ENCODE measurements at regions not wholly inside any gene's neighbourhood (a gene's known extent, or its start where the extent isn't known, plus 50 kb on each side); places are given as distances from the start of the nearest gene placed in this dataset.

GRCh38 chr17:31702041-31702440, 157.0 kb downstream of the COPRS start:
- no peak for FAIRE-seq

GRCh38 chr17:31700973-31701372, 158.1 kb downstream of the COPRS start:
- FAIRE-seq = no peak

GRCh38 chr17:31699886-31700285, 159.2 kb downstream of the COPRS start:
- no peak for FAIRE-seq

GRCh38 chr17:31699281-31699680, 159.8 kb downstream of the COPRS start:
- no peak for FAIRE-seq

GRCh38 chr17:31698751-31699150, 160.3 kb downstream of the COPRS start:
- no peak for FAIRE-seq

GRCh38 chr17:31697838-31698237, 161.2 kb downstream of the COPRS start:
- FAIRE-seq = no peak

- no peak for FAIRE-seq
These were observed 162.2 kb downstream of the COPRS start for GRCh38 chr17:31696703-31697325.

GRCh38 chr17:31696184-31696602, 162.9 kb downstream of the COPRS start:
- FAIRE-seq = no peak

- no peak for FAIRE-seq
These were observed 163.5 kb downstream of the COPRS start for GRCh38 chr17:31695456-31696090.

GRCh38 chr17:31693433-31694220, 165.4 kb downstream of the COPRS start:
- no peak for FAIRE-seq

GRCh38 chr17:31692632-31693031, 166.4 kb downstream of the COPRS start:
- no peak for FAIRE-seq

GRCh38 chr17:31692027-31692426, 167.0 kb downstream of the COPRS start:
- no peak for FAIRE-seq

GRCh38 chr17:31691251-31691905, 167.7 kb downstream of the COPRS start:
- no peak for FAIRE-seq

GRCh38 chr17:31690151-31690551, 168.9 kb downstream of the COPRS start:
- no peak for FAIRE-seq

GRCh38 chr17:31688701-31689100, 170.3 kb downstream of the COPRS start:
- no peak for FAIRE-seq

- peak; percentile 80 for FAIRE-seq
These were observed 171.4 kb downstream of the COPRS start for GRCh38 chr17:31687505-31688126.

GRCh38 chr17:31686495-31686894, 172.5 kb downstream of the COPRS start:
- no peak for FAIRE-seq

- no peak for FAIRE-seq
These were observed 174.1 kb downstream of the COPRS start for GRCh38 chr17:31684901-31685300.

GRCh38 chr17:31680126-31680525, 178.9 kb downstream of the COPRS start:
- no peak for FAIRE-seq

- no peak for FAIRE-seq
These were observed 179.4 kb downstream of the COPRS start for GRCh38 chr17:31679667-31680066.

- no peak for FAIRE-seq
These were observed 180.6 kb downstream of the COPRS start for GRCh38 chr17:31678431-31678830.

GRCh38 chr17:31677681-31678080, 181.4 kb downstream of the COPRS start:
- FAIRE-seq = no peak

GRCh38 chr17:31677036-31677435, 182.0 kb downstream of the COPRS start:
- no peak for FAIRE-seq
